B cell (primary cell): ENCODE measurements at regions not wholly inside any gene's neighbourhood (a gene's known extent, or its start where the extent isn't known, plus 50 kb on each side); places are given as distances from the start of the nearest gene placed in this dataset.

ENCODE experiments used
- CTCF ChIP-seq: fragments of 200-600 bp; IDR thresholded peaks from one replicate; pipeline ENCODE4 v1.8.0; 2022; ENCODE audit warnings: antibody characterized with exemption, mild to moderate bottlenecking
- EZH2 ChIP-seq: IDR thresholded peaks from 2 replicates; pipeline ENCODE4 v1.6.1; 2012; ENCODE audit warnings: borderline replicate concordance, low read depth, mild to moderate bottlenecking, moderate library complexity, low read length; ENCODE audit not compliant: insufficient read depth, poor library complexity, severe bottlenecking

GRCh38 chr12:74732164-74732784 lies 194.6 kb downstream of the ATXN7L3B start:
- no peak for TF ChIP-seq CTCF
- no peak for TF ChIP-seq EZH2
